GM19463 (cell line): ENCODE measurements at regions not wholly inside any gene's neighbourhood (a gene's known extent, or its start where the extent isn't known, plus 50 kb on each side); places are given as distances from the start of the nearest gene placed in this dataset.
"Not testable (repeated sequence)": the region's sequence is repeated elsewhere in the genome, so short reads cannot be mapped to it uniquely, and the experiment has no call there.

ENCODE experiments used
- ATAC-seq: cut with Tn5 transposase; IDR thresholded peaks from one replicate; pipeline ENCODE4 v1.9.1; 2021; ENCODE audit warnings: mild to moderate bottlenecking, moderate library complexity; ENCODE audit not compliant: unreplicated experiment

GRCh38 chr1:170369417-170369816 lies 162.5 kb upstream of the GORAB start:
- ATAC-seq: no peak

- no peak for ATAC-seq
Measured at GRCh38 chr1:170370087-170370486, 161.9 kb upstream of the GORAB start.

GRCh38 chr1:170375082-170375723 lies 156.8 kb upstream of the GORAB start:
- no peak for ATAC-seq

- peak; percentile 15 for ATAC-seq
Measured at GRCh38 chr1:170376801-170377385, 155.1 kb upstream of the GORAB start.

- peak; percentile 76 for ATAC-seq
Measured at GRCh38 chr1:170377440-170377839, 154.5 kb upstream of the GORAB start.

GRCh38 chr1:170377896-170378634 lies 153.9 kb upstream of the GORAB start:
- peak; percentile 22 for ATAC-seq

GRCh38 chr1:170385750-170386149 lies 146.2 kb upstream of the GORAB start:
- no peak for ATAC-seq

GRCh38 chr1:170388489-170388888 lies 143.5 kb upstream of the GORAB start:
- no peak for ATAC-seq

GRCh38 chr1:170395149-170395548 lies 136.8 kb upstream of the GORAB start:
- no peak for ATAC-seq

- no peak for ATAC-seq
Measured at GRCh38 chr1:170397061-170397460, 134.9 kb upstream of the GORAB start.

- no peak for ATAC-seq
Measured at GRCh38 chr1:170402476-170403311, 129.3 kb upstream of the GORAB start.

GRCh38 chr1:170407138-170407537 lies 124.8 kb upstream of the GORAB start:
- ATAC-seq: no peak

GRCh38 chr1:170407581-170407980 lies 124.4 kb upstream of the GORAB start:
- ATAC-seq: no peak

GRCh38 chr1:170410401-170411166 lies 121.4 kb upstream of the GORAB start:
- ATAC-seq: no peak

GRCh38 chr1:170414989-170415709 lies 116.8 kb upstream of the GORAB start:
- ATAC-seq: no peak

GRCh38 chr1:170415710-170416372 lies 116.1 kb upstream of the GORAB start:
- ATAC-seq: no peak

GRCh38 chr1:170424346-170424745 lies 107.6 kb upstream of the GORAB start:
- ATAC-seq: no peak

- ATAC-seq: no peak
Measured at GRCh38 chr1:170426596-170426995, 105.4 kb upstream of the GORAB start.

- ATAC-seq: not testable (repeated sequence)
Measured at GRCh38 chr1:170427002-170427401, 105.0 kb upstream of the GORAB start.
